ENCODE measurements at regions not wholly inside any gene's neighbourhood (a gene's known extent, or its start where the extent isn't known, plus 50 kb on each side); places are given as distances from the start of the nearest gene placed in this dataset.

DNA sequence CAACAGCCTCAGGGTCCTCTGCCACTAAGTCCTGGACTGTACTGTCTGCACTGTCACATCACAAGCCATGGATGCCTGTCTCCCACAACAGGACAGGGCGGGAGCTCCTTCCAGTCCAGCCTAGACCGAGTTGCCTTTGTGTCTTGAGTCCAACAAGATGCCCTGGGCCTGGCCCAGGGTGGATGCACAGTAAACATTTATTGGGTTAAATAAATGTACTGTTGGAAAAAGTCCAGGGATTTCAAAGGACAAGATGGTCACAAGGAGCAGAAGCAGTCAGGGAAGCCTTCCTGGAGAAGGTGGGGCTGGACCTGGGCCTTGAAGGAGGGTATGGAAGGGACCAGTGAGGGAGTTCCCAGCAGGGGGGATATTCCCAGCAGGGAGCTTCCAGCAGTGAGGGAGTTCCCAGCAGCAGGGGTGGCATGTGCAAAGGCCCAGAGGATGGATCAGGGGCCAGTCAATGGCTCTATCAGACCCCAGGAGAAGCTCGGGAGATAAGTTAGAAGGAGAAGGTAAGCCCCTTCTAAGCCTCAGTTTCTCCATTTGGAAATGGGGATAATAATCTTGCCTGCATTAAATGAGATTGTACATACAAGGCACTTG is 72.7 kb upstream of the NEURL1B start:
- no peak for ATAC-seq
- H3K4me3 ChIP-seq: no peak overlapping the region
- no peaks in the 10 kb centered on the region for H3K36me3 ChIP-seq
- in situ Hi-C loops (cut with MboI; ENCODE audit: low sequenced_read_pairs in 4 of 4) (no loop called here), intact Hi-C loops (cut with DNase I; ENCODE audit: low total_unique reads) (no loop called here)
- no peaks in the 10 kb centered on the region for H3K27me3 ChIP-seq
- no peaks in the 10 kb centered on the region for H3K9me3 ChIP-seq
- TF ChIP-seq CTCF (IDR thresholded peaks at IDR 0.05 in 4 of 5, conservative IDR thresholded peaks at IDR 0.05 in 1 of 5) (no peak), POLR2A (IDR thresholded peaks at IDR 0.05) (no peak)
- no peak overlapping the region for H3K27ac ChIP-seq
- DNase-seq: no peak
- H3K4me1 ChIP-seq: peaks cover 0 to 6% of the 10 kb centered on the region in 2 donors

DNA sequence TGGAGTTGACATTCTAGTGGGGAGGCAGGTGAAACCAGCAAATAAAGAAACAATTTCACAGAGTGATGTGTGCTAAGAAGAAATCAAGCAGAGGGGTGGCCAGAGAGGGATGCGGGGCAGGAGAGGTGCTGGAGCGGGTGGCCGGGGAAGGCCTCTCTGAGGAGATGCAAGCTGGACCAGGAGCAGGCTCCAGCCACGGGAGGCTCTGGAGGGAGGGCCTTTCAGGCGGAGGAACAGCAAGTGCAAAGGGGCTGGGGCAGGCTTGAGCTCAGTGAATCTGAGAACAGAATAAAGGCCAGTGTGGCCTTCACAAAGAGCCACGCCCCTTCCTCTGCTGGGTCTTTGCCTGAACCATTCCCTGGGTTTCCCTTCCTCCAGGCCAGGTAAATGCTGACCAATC is 73.2 kb upstream of the NEURL1B start:
- ATAC-seq: no peak
- in situ Hi-C loops (cut with MboI; ENCODE audit: low sequenced_read_pairs in 4 of 4): no loop called here
- no peak overlapping the region for H3K4me3 ChIP-seq
- H3K27me3 ChIP-seq: no peaks in the 10 kb centered on the region
- H3K36me3 ChIP-seq: no peaks in the 10 kb centered on the region
- TF ChIP-seq CTCF (IDR thresholded peaks at IDR 0.05 in 4 of 5, conservative IDR thresholded peaks at IDR 0.05 in 1 of 5) (no peak), POLR2A (IDR thresholded peaks at IDR 0.05) (no peak)
- H3K4me1 ChIP-seq: peaks cover 0 to 6% of the 10 kb centered on the region in 2 donors
- no peak for DNase-seq
- no peaks in the 10 kb centered on the region for H3K9me3 ChIP-seq
- intact Hi-C loops (cut with DNase I; ENCODE audit: low total_unique reads): no loop called here
- no peak overlapping the region for H3K27ac ChIP-seq

DNA sequence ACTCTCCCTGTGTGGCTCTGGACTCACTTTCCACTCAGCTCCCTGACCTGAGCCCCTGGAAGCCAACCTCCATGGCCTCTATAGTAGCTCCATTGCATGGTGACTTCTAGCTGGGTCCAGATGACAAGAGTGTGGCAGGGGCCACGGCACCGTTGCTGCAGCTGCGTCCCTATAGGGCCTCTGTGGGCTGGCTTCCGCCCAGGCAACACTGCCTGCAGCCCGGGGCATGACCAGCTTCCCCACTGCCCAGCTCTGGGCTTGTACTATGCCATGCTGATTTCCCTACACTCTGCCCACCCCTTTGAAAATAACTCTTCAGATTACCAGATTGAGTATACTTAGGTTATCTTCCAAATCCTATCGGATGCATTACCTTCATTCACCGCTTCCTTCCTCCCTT is 73.8 kb upstream of the NEURL1B start:
- DNase-seq (no peak), ATAC-seq (no peak)
- peaks cover 0 to 6% of the 10 kb centered on the region in 2 donors for H3K4me1 ChIP-seq
- intact Hi-C loops (cut with DNase I; ENCODE audit: low total_unique reads): no loop called here
- no peak overlapping the region for H3K27ac ChIP-seq
- H3K9me3 ChIP-seq: no peaks in the 10 kb centered on the region
- H3K4me3 ChIP-seq: no peak overlapping the region
- TF ChIP-seq CTCF (IDR thresholded peaks at IDR 0.05 in 4 of 5, conservative IDR thresholded peaks at IDR 0.05 in 1 of 5): no peak
- TF ChIP-seq POLR2A (IDR thresholded peaks at IDR 0.05): no peak
- no peaks in the 10 kb centered on the region for H3K36me3 ChIP-seq
- in situ Hi-C loops (cut with MboI; ENCODE audit: low sequenced_read_pairs in 4 of 4): no loop called here
- H3K27me3 ChIP-seq: no peaks in the 10 kb centered on the region

DNA sequence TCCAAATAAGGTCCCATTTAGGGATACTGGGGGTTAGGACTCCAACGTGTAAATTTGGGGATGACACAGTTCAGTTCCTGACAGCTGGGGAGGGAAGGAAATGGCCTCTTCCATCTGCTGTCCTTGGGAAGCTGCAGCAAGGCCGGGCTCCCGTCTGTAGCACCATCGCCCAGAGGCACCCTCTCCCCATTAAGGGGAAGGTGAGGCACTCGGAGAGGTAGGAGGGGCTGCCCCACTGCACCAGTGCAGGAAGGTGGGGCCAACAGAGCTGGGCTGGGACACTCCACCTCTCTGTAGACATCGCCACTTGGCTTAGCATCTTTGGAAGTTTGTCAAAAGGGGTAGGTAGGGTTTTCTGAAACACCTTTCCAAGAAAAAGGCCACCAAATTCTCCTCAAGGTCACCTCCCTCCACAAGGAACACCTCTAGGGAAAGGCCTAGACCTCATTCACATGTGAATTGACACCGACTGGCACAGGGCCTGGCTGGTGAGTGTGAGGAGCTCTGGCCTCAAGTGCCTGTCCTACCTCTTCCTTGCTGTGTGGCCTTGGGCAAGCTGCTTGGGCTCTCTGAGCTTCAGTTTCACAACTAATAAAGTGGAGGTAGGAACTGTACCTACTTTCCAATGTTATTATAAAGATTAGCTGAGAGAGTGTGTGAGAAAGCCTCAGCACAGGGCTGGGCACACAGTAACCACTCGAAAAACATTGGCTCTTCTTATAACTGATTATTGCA is 75.0 kb upstream of the NEURL1B start:
- Histone ChIP-seq H3K9me3 (no peaks in the 10 kb centered on the region), H3K4me3 (no peak overlapping the region), H3K27me3 (no peaks in the 10 kb centered on the region), H3K4me1 (peaks cover 0 to 6% of the 10 kb centered on the region in 2 donors), H3K36me3 (no peaks in the 10 kb centered on the region), H3K27ac (no peak overlapping the region)
- in situ Hi-C loops (cut with MboI; ENCODE audit: low sequenced_read_pairs in 4 of 4): no loop called here
- DNase-seq (no peak), ATAC-seq (peak in 1 of 2 donors; percentile 8)
- TF ChIP-seq CTCF (IDR thresholded peaks at IDR 0.05 in 4 of 5, conservative IDR thresholded peaks at IDR 0.05 in 1 of 5) (no peak), POLR2A (IDR thresholded peaks at IDR 0.05) (no peak)
- intact Hi-C loops (cut with DNase I; ENCODE audit: low total_unique reads): no loop called here

Data from gastrocnemius medialis (tissue), 4 donors.